ENCODE measurements at regions not wholly inside any gene's neighbourhood (a gene's known extent, or its start where the extent isn't known, plus 50 kb on each side); places are given as distances from the start of the nearest gene placed in this dataset.
A peak's percentile ranks its signal among the peaks of the same experiment; 100 is the strongest.
"Not testable (repeated sequence)": the region's sequence is repeated elsewhere in the genome, so short reads cannot be mapped to it uniquely, and the experiment has no call there.

GRCh38 chr13:22960827-22961226 is 220.0 kb upstream of the SGCG start:
- ChIA-PET POLR2A (no interaction called here), CTCF (no interaction called here)
- H3K27ac ChIP-seq (ENCODE audit: extremely low read depth, low read depth, low read length), result no peak overlapping the region
- no peaks in the 10 kb centered on the region for H3K4me1 ChIP-seq (ENCODE audit: control insufficient read depth, insufficient read depth, low read length)
- H3K9me3 ChIP-seq (ENCODE audit: control insufficient read depth, insufficient read depth, low read depth, low read length), result no peaks in the 10 kb centered on the region
- no peak overlapping the region for H3K4me3 ChIP-seq (ENCODE audit: low read depth, low read length)
- H3K36me3 ChIP-seq (ENCODE audit: control insufficient read depth in 2 of 2, insufficient read depth in 1 of 2, low read length in 2 of 2), result no peaks in the 10 kb centered on the region
- TF ChIP-seq HOXD13 (CRISPR knock-in tag; IDR thresholded peaks at IDR 0.05; ENCODE audit: borderline replicate concordance), result no peak
- TF ChIP-seq, protein P1, sequence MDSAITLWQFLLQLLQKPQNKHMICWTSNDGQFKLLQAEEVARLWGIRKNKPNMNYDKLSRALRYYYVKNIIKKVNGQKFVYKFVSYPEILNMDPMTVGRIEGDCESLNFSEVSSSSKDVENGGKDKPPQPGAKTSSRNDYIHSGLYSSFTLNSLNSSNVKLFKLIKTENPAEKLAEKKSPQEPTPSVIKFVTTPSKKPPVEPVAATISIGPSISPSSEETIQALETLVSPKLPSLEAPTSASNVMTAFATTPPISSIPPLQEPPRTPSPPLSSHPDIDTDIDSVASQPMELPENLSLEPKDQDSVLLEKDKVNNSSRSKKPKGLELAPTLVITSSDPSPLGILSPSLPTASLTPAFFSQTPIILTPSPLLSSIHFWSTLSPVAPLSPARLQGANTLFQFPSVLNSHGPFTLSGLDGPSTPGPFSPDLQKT (IDR thresholded peaks at IDR 0.05; ENCODE audit: borderline replicate concordance, low read depth, low read length), result no peak
- no peak for TF ChIP-seq ZBTB20 (tag by site-specific recombination; IDR thresholded peaks at IDR 0.05)
- TF ChIP-seq ZNF140 (tag by site-specific recombination; IDR thresholded peaks at IDR 0.05), result no peak
- no peak for TF ChIP-seq ZNF514 (tag by site-specific recombination; IDR thresholded peaks at IDR 0.05)
- no peak for TF ChIP-seq ZNF341 (tag by site-specific recombination; IDR thresholded peaks at IDR 0.05; ENCODE audit: low read depth)
- no peak for TF ChIP-seq SALL2 (tag by site-specific recombination; IDR thresholded peaks at IDR 0.05; ENCODE audit: borderline replicate concordance)
- TF ChIP-seq, protein P2, sequence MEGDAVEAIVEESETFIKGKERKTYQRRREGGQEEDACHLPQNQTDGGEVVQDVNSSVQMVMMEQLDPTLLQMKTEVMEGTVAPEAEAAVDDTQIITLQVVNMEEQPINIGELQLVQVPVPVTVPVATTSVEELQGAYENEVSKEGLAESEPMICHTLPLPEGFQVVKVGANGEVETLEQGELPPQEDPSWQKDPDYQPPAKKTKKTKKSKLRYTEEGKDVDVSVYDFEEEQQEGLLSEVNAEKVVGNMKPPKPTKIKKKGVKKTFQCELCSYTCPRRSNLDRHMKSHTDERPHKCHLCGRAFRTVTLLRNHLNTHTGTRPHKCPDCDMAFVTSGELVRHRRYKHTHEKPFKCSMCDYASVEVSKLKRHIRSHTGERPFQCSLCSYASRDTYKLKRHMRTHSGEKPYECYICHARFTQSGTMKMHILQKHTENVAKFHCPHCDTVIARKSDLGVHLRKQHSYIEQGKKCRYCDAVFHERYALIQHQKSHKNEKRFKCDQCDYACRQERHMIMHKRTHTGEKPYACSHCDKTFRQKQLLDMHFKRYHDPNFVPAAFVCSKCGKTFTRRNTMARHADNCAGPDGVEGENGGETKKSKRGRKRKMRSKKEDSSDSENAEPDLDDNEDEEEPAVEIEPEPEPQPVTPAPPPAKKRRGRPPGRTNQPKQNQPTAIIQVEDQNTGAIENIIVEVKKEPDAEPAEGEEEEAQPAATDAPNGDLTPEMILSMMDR (tag by site-specific recombination; IDR thresholded peaks at IDR 0.05), result no peak
- TF ChIP-seq TRIM28 (IDR thresholded peaks at IDR 0.05; ENCODE audit: borderline replicate concordance, low read length), result no peak
- TF ChIP-seq ZNF610 (tag by site-specific recombination; IDR thresholded peaks at IDR 0.05; ENCODE audit: borderline replicate concordance), result no peak
- no peak for TF ChIP-seq ZNF776 (tag by site-specific recombination; IDR thresholded peaks at IDR 0.05; ENCODE audit: borderline replicate concordance)
- no peak for TF ChIP-seq ATF2 (tag by site-specific recombination; IDR thresholded peaks at IDR 0.05; ENCODE audit: low read depth)
- TF ChIP-seq ZNF501 (tag by site-specific recombination; IDR thresholded peaks at IDR 0.05), result no peak
- TF ChIP-seq ZIC2 (tag by site-specific recombination; IDR thresholded peaks at IDR 0.05), result no peak
- TF ChIP-seq ZNF768 (tag by site-specific recombination; IDR thresholded peaks at IDR 0.05), result no peak
- no peak for TF ChIP-seq ZNF23 (tag by site-specific recombination; IDR thresholded peaks at IDR 0.05; ENCODE audit: borderline replicate concordance)
- no peak for TF ChIP-seq SCRT2 (tag by site-specific recombination; IDR thresholded peaks at IDR 0.05)
- no peak for TF ChIP-seq ZNF654 (tag by site-specific recombination; IDR thresholded peaks at IDR 0.05; ENCODE audit: low read depth)

DNA sequence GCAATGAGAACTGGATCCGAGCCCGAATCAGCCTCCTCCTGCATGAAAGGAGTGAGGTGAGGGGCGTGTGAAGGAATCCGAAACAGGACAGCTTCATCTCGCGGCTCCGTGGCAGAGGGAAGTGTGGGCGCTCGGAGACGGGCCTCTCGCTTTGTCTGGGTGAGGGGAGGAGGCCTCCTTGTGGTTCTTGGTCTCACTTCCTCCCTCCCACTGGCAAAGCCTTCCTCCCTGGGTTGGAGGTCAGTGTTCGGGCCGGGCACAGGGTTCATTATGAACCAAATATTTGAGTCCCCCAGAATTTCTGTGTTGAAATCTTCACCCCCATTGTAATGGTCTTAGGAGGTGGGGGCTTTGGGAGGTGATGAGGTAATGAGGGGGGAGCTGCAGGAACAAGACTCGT is 219.4 kb upstream of the SGCG start:
- H3K4me1 ChIP-seq (ENCODE audit: control insufficient read depth, insufficient read depth, low read length); POLR2A ChIA-PET: not testable (repeated sequence)

GRCh38 chr13:22961835-22962537 is 218.8 kb upstream of the SGCG start:
- Histone ChIP-seq H3K4me3 (ENCODE audit: low read depth, low read length) (no peak overlapping the region), H3K4me1 (ENCODE audit: control insufficient read depth, insufficient read depth, low read length) (no peaks in the 10 kb centered on the region), H3K9me3 (ENCODE audit: control insufficient read depth, insufficient read depth, low read depth, low read length) (no peaks in the 10 kb centered on the region), H3K27ac (ENCODE audit: extremely low read depth, low read depth, low read length) (no peak overlapping the region), H3K36me3 (ENCODE audit: control insufficient read depth in 2 of 2, insufficient read depth in 1 of 2, low read length in 2 of 2) (no peaks in the 10 kb centered on the region)
- ChIA-PET CTCF (no interaction called here), POLR2A (interaction anchor here (0.5 kb wide), 1 partner anchor 33 kb away, joined by 4 read pairs; no protein-coding TSS in a partner anchor)
- TF ChIP-seq ZNF157 (tag by site-specific recombination; IDR thresholded peaks at IDR 0.05) (no peak), ZNF768 (tag by site-specific recombination; IDR thresholded peaks at IDR 0.05) (0 out of 2 replicates have a peak, but pooled peaks have one; percentile 15)

More for the DNA sequence above, 219.4 kb upstream of the SGCG start:
- H3K4me3 ChIP-seq (ENCODE audit: low read depth, low read length); H3K9me3 ChIP-seq (ENCODE audit: control insufficient read depth, insufficient read depth, low read depth, low read length); H3K27ac ChIP-seq (ENCODE audit: extremely low read depth, low read depth, low read length); CTCF ChIA-PET; H3K36me3 ChIP-seq (ENCODE audit: control insufficient read depth in 2 of 2, insufficient read depth in 1 of 2, low read length in 2 of 2): not testable (repeated sequence)
